K562 (cell line): ENCODE measurements at regions not wholly inside any gene's neighbourhood (a gene's known extent, or its start where the extent isn't known, plus 50 kb on each side); places are given as distances from the start of the nearest gene placed in this dataset.

ENCODE experiments used
- ATAC-seq: fragments of 200-7000 bp; cut with Tn5 transposase; 3 replicates; pipeline ENCODE4 v1.9.1; 2020; ENCODE audit warnings: moderate library complexity
- BruUV-seq: library from RNA; stranded (reverse); fragments of 400-500 nt; replicated peaks from 2 replicates; lab custom pipeline; 2021; lab: Mats Ljungman, UMichigan
- CTCF ChIA-PET: fragments of 300-600 bp; formaldehyde crosslinking; extraction: SDS; loops from one replicate; lab custom pipeline; 2021; ENCODE audit warnings: low intra/inter-chr PET ratio; lab: Yijun Ruan, JAX
- POLR2A ChIA-PET: fragments of 300-600, 350-650 bp; sonication (Branson Sonifier 250); formaldehyde crosslinking; extraction: SDS; loops from one replicate; lab custom pipeline; 2021; ENCODE audit warnings: antibody characterized with exemption, inconsistent platforms; lab: Yijun Ruan, JAX
- DNase-seq, 4 experiments: peaks; one replicate each; pipeline versions ENCODE4 v3.0.0 to v3.0.0-alpha.2; 2011 to 2018; ENCODE audit warnings: low spot score in 3 of 4, mixed read lengths in 3 of 4; ENCODE audit errors: extremely low read depth in 1 of 4
- FAIRE-seq: peaks from 2 replicates; lab custom pipeline; 2011; peaks lifted over from hg19 to GRCh38; lab: Jason Lieb, UNC
- H2AFZ ChIP-seq: 2 replicates; pipeline ENCODE4 v1.6.0; 2011; ENCODE audit warnings: low read depth, low read length, control low read depth, inconsistent platforms
- H3K27ac ChIP-seq: fragments of 200-600 bp; 3 replicates; pipeline ENCODE4 v1.8.0; 2011; ENCODE audit warnings: low read depth, mild to moderate bottlenecking, control low read depth, inconsistent platforms, low read length, moderate library complexity, mixed read lengths; ENCODE audit errors: extremely low read depth
- H3K27me3 ChIP-seq, 2 experiments: fragments of 300-600 bp in 1 of 2; 2 replicates in 1 of 2; 3 replicates in 1 of 2; pipeline versions ENCODE4 v1.6.0 to v1.8.0; 2011; ENCODE audit warnings: inconsistent platforms in 2 of 2, low read length in 2 of 2, mild to moderate bottlenecking in 1 of 2, mixed read lengths in 1 of 2, moderate library complexity in 1 of 2; ENCODE audit not compliant: control insufficient read depth in 2 of 2, insufficient read depth in 2 of 2
- H3K36me3 ChIP-seq: fragments of 300-600 bp; 3 replicates; pipeline ENCODE4 v1.8.0; 2011; ENCODE audit warnings: mild to moderate bottlenecking, low read length, inconsistent platforms; ENCODE audit not compliant: control insufficient read depth, insufficient read depth
- H3K4me1 ChIP-seq, 2 experiments: fragments of 200-600 bp in 1 of 2; replicated peaks in 1 of 2; 2 replicates in 1 of 2; 3 replicates in 1 of 2; pipeline versions ENCODE4 v1.5.1 to v1.8.0; 2011; ENCODE audit warnings: inconsistent platforms in 2 of 2, low read length in 2 of 2, mild to moderate bottlenecking in 1 of 2, mixed read lengths in 1 of 2, moderate library complexity in 1 of 2; ENCODE audit not compliant: control insufficient read depth in 2 of 2, insufficient read depth in 2 of 2
- H3K4me2 ChIP-seq: 2 replicates; pipeline ENCODE4 v1.6.1; 2011; ENCODE audit warnings: low read length, control low read depth, inconsistent platforms, mixed read lengths; ENCODE audit not compliant: insufficient read depth
- H3K4me3 ChIP-seq: fragments of 200-600 bp; sonication (generic), shearing (Covaris generic); 2 replicates; pipeline ENCODE4 v1.5.1; 2016; ENCODE audit warnings: control low read depth, inconsistent platforms
- H3K79me2 ChIP-seq: fragments of 200-600 bp; 3 replicates; pipeline ENCODE4 v1.8.0; 2011; ENCODE audit warnings: low read length, inconsistent platforms; ENCODE audit not compliant: control insufficient read depth, insufficient read depth
- H3K9ac ChIP-seq, 2 experiments: 2 replicates each; pipeline versions ENCODE4 v1.6.0 to v1.6.1; 2011; ENCODE audit warnings: low read depth in 2 of 2, low read length in 2 of 2, control low read depth in 1 of 2, inconsistent platforms in 1 of 2, mild to moderate bottlenecking in 1 of 2, mixed read lengths in 1 of 2; ENCODE audit not compliant: insufficient read depth in 1 of 2
- H3K9me1 ChIP-seq: one replicate; pipeline ENCODE4 v1.6.0; 2011; ENCODE audit warnings: inconsistent platforms, mild to moderate bottlenecking, low read length, moderate library complexity; ENCODE audit not compliant: control insufficient read depth, insufficient read depth
- H3K9me3 ChIP-seq: replicated peaks from 2 replicates; pipeline ENCODE4 v1.5.1; 2011; ENCODE audit warnings: low read depth, low read length, inconsistent platforms; ENCODE audit not compliant: control insufficient read depth, insufficient read depth
- H4K20me1 ChIP-seq: replicated peaks from 2 replicates; pipeline ENCODE4 v1.6.1; 2011; ENCODE audit warnings: low read length, inconsistent platforms, mixed read lengths; ENCODE audit not compliant: control insufficient read depth, insufficient read depth
- CREB3L1 ChIP-seq: fragments of 450-650 bp; IDR thresholded peaks from 2 replicates; pipeline ENCODE4 v1.6.1; 2014; ENCODE audit warnings: low read depth, mild to moderate bottlenecking, moderate library complexity, borderline replicate concordance
- CREM ChIP-seq: IDR thresholded peaks from 2 replicates; pipeline ENCODE4 v1.6.1; 2014; ENCODE audit warnings: antibody characterized with exemption, low read depth
- FUS ChIP-seq: fragments of 200-400 bp; formaldehyde crosslinking; optimal IDR thresholded peaks from 2 replicates; pipeline ENCODE3; 2017; ENCODE audit warnings: low read depth, low read length
- PKNOX1 ChIP-seq: fragments of 450-650 bp; IDR thresholded peaks from 2 replicates; pipeline ENCODE4 v1.6.1; 2016
- POU5F1 ChIP-seq: fragments of 150-350 bp; IDR thresholded peaks from 2 replicates; pipeline ENCODE4 v1.6.1; 2014; ENCODE audit warnings: borderline replicate concordance, low read length, low read depth, mild to moderate bottlenecking; ENCODE audit not compliant: partially characterized antibody
- SRSF9 ChIP-seq: fragments of 200-400 bp; formaldehyde crosslinking; IDR thresholded peaks from 2 replicates; pipeline ENCODE4 v1.6.1; 2017; ENCODE audit warnings: low read depth, low read length, borderline replicate concordance
- TCF3 ChIP-seq: sonication (generic); formaldehyde crosslinking; IDR thresholded peaks from 2 replicates; pipeline ENCODE4 v1.4.0; 2020; ENCODE audit warnings: mild to moderate bottlenecking, missing genetic modification reagents
- ZBTB17 ChIP-seq: fragments of 450-650 bp; formaldehyde crosslinking; IDR thresholded peaks from 2 replicates; pipeline ENCODE4 v1.4.0; 2020; ENCODE audit warnings: mild to moderate bottlenecking
- ZBTB8A ChIP-seq: fragments of 450-650 bp; IDR thresholded peaks from 2 replicates; pipeline ENCODE4 v1.6.1; 2018; ENCODE audit warnings: mild to moderate bottlenecking, moderate library complexity; ENCODE audit not compliant: partially characterized antibody
- ZNF24 ChIP-seq: fragments of 450-650 bp; IDR thresholded peaks from 2 replicates; pipeline ENCODE4 v1.6.1; 2016
- ZNF263 ChIP-seq: sonication (generic); formaldehyde crosslinking; IDR thresholded peaks from 2 replicates; pipeline ENCODE4 v1.8.0; 2022; ENCODE audit warnings: mild to moderate bottlenecking, missing genetic modification reagents, borderline replicate concordance
- ZNF347 ChIP-seq: fragments of 450-650 bp; formaldehyde crosslinking; IDR thresholded peaks from 2 replicates; pipeline ENCODE4 v1.4.0; 2020; ENCODE audit warnings: low read depth, mild to moderate bottlenecking, moderate library complexity
- WGBS: fragments of 100-300 bp; shearing (Covaris generic); methylation state at CpG from one replicate; pipeline ENCODE4 v1.1.6; 2016; ENCODE audit warnings: low coverage, mixed read lengths; ENCODE audit not compliant: insufficient coverage; ENCODE audit errors: missing lambda C conversion rate; 5-methylcytosine and 5-hydroxymethylcytosine counted together
- in situ Hi-C: fragments of 300-500 bp; cut with MboI; formaldehyde crosslinking; loops from 4 replicates; pipeline ENCODE4 v1.15.0; 2018; ENCODE audit warnings: inconsistent platforms, mixed read lengths
- intact Hi-C: fragments of 100-400 bp; cut with micrococcal nuclease; formaldehyde crosslinking; loops from 2 replicates; pipeline ENCODE4 v1.14.2; 2022

- no peak overlapping the region for H3K4me2 ChIP-seq
- FAIRE-seq (no peak), ATAC-seq (no peak), DNase-seq (no peak)
- ChIA-PET POLR2A (interaction anchor here (0.5 to 0.6 kb wide), 2 partner anchors 14 to 176 kb away, joined by 3 read pairs; no protein-coding TSS in a partner anchor), CTCF (no interaction called here)
- no peak for TF ChIP-seq ZNF263 (CRISPR knock-in tag)
- no peaks in the 10 kb centered on the region for H3K79me2 ChIP-seq
- no peak overlapping the region for H3K4me3 ChIP-seq
- in situ Hi-C loops, result no loop called here
- no peaks in the 10 kb centered on the region for H3K9me3 ChIP-seq
- H3K27ac ChIP-seq, result no peak overlapping the region
- 0 out of 2 replicates have a peak, but pooled peaks cover 3% of the 10 kb centered on the region for H4K20me1 ChIP-seq
- intact Hi-C loops, result no loop called here
- WGBS, result 4% methylated on average over 7 of the region's 7 CpGs
- H2AFZ ChIP-seq, result no peak overlapping the region
- peaks cover 3 to 5% of the 10 kb centered on the region in 2 experiments; a peak in 4 of 5 replicates for H3K4me1 ChIP-seq
- H3K9ac ChIP-seq, result peak overlapping the region in 1 of 2 experiments; percentile 53; a peak in 1 of 4 replicates
- no peaks in the 10 kb centered on the region for H3K9me1 ChIP-seq
- peaks cover 49 to 80% of the 10 kb centered on the region in 2 experiments for H3K27me3 ChIP-seq
- H3K36me3 ChIP-seq, result no peaks in the 10 kb centered on the region
- no TSS peak for BruUV-seq
Observed at GRCh38 chr10:78979938-78980337, 88.8 kb upstream of the ZMIZ1 start.

DNA sequence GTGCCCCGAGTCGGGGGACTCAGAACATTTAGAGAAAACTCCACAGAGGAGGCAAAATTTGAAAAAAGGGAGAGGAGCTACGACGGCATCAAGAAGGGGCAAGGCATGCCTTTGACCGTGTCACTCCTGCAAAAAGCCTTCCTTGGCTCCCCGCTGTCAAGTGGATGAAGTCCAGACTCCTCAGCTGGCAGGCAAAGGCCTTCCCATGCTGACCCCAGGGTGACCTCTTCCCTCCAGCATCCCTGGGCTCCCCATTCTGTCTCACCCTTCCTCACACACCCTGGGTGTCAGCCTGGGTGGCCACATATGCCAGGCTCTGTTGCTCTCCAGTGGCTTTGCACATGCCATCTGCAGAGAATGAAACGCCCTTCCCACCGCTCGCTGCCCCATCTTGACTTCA lies 88.4 kb upstream of the ZMIZ1 start:
- Histone ChIP-seq H3K27ac (no peak overlapping the region), H3K9ac (peak overlapping the region in 1 of 2 experiments; percentile 53; a peak in 1 of 4 replicates), H3K27me3 (peaks cover 51 to 84% of the 10 kb centered on the region in 2 experiments), H4K20me1 (0 out of 2 replicates have a peak, but pooled peaks cover 3% of the 10 kb centered on the region), H2AFZ (no peak overlapping the region), H3K9me1 (no peaks in the 10 kb centered on the region), H3K4me1 (peaks cover 0 to 4% of the 10 kb centered on the region in 2 experiments; a peak in 2 of 5 replicates), H3K4me3 (no peak overlapping the region), H3K79me2 (no peaks in the 10 kb centered on the region), H3K9me3 (no peaks in the 10 kb centered on the region), H3K36me3 (no peaks in the 10 kb centered on the region), H3K4me2 (no peak overlapping the region)
- in situ Hi-C loops (no loop called here), intact Hi-C loops (no loop called here)
- 0% methylated on average over 9 of the region's 9 CpGs for WGBS
- CTCF ChIA-PET, result no interaction called here
- FAIRE-seq (no peak), ATAC-seq (no peak), DNase-seq (no peak)
- no TSS peak for BruUV-seq
- TF ChIP-seq PKNOX1 (no peak), CREB3L1 (no peak), FUS (no peak), POU5F1 (no peak), ZBTB8A (no peak), ZBTB17 (CRISPR knock-in tag) (no peak), ZNF347 (CRISPR knock-in tag) (no peak), ZNF24 (no peak), CREM (no peak), SRSF9 (no peak), TCF3 (no peak)
- POLR2A ChIA-PET, result interaction anchor here (0.5 to 0.6 kb wide), 2 partner anchors 15 to 175 kb away, joined by 3 read pairs; no protein-coding TSS in a partner anchor
